Mesenchymal stem cell (in vitro differentiated cells and primary cell): ENCODE measurements at regions not wholly inside any gene's neighbourhood (a gene's known extent, or its start where the extent isn't known, plus 50 kb on each side); places are given as distances from the start of the nearest gene placed in this dataset.

Source experiments
- DNase-seq: peaks from one replicate; pipeline ENCODE4 v3.0.0-alpha.2; 2013
- H2AFZ ChIP-seq: one replicate; pipeline ENCODE4 v1.6.1; 2013; ENCODE audit warnings: low read depth, mild to moderate bottlenecking, control low read depth, inconsistent platforms, low read length, moderate library complexity
- H2AK5ac ChIP-seq: 2 replicates; pipeline ENCODE4 v1.6.1; 2013; ENCODE audit warnings: low read length, moderate library complexity, mild to moderate bottlenecking, inconsistent platforms; ENCODE audit not compliant: severe bottlenecking
- H2BK120ac ChIP-seq: one replicate; pipeline ENCODE4 v1.6.1; 2013; ENCODE audit warnings: low read depth, mild to moderate bottlenecking, inconsistent platforms, low read length, moderate library complexity
- H2BK12ac ChIP-seq, 2 experiments: one replicate each; pipeline ENCODE4 v1.6.1; 2013; ENCODE audit warnings: inconsistent platforms in 2 of 2, low read length in 2 of 2, mild to moderate bottlenecking in 2 of 2, moderate library complexity in 2 of 2, control low read depth in 1 of 2
- H2BK15ac ChIP-seq: one replicate; pipeline ENCODE4 v1.6.1; 2013; ENCODE audit warnings: mild to moderate bottlenecking, low read depth, inconsistent platforms; ENCODE audit not compliant: poor library complexity, severe bottlenecking
- H2BK5ac ChIP-seq: 2 replicates; pipeline ENCODE4 v1.6.1; 2013; ENCODE audit warnings: low read depth, mild to moderate bottlenecking, low read length, control low read depth, inconsistent platforms; ENCODE audit not compliant: poor library complexity, severe bottlenecking
- H3K14ac ChIP-seq, 2 experiments: one replicate each; pipeline ENCODE4 v1.6.1; 2013; ENCODE audit warnings: inconsistent platforms in 2 of 2, low read length in 2 of 2, control low read depth in 1 of 2, mild to moderate bottlenecking in 1 of 2, moderate library complexity in 1 of 2
- H3K18ac ChIP-seq, 2 experiments: one replicate each; pipeline ENCODE4 v1.6.1; 2013; ENCODE audit warnings: inconsistent platforms in 2 of 2, low read length in 2 of 2, control low read depth in 1 of 2, low read depth in 1 of 2, mild to moderate bottlenecking in 1 of 2
- H3K23ac ChIP-seq, 2 experiments: one replicate each; pipeline ENCODE4 v1.6.1; 2013; ENCODE audit warnings: inconsistent platforms in 2 of 2, low read length in 2 of 2, mild to moderate bottlenecking in 2 of 2, moderate library complexity in 2 of 2, control low read depth in 1 of 2
- H3K27ac ChIP-seq: 2 replicates; pipeline ENCODE4 v1.5.1; 2013; ENCODE audit warnings: mild to moderate bottlenecking, moderate library complexity, low read length, control low read depth, inconsistent platforms; ENCODE audit not compliant: poor library complexity, severe bottlenecking
- H3K27me3 ChIP-seq, 2 experiments: 2 replicates each; pipeline versions ENCODE4 v1.6.1 to v1.7.0; 2013; ENCODE audit warnings: low read length in 2 of 2, mild to moderate bottlenecking in 2 of 2, moderate library complexity in 2 of 2, control low read depth in 1 of 2, inconsistent platforms in 1 of 2; ENCODE audit not compliant: control insufficient read depth in 1 of 2, insufficient read depth in 1 of 2
- H3K36me3 ChIP-seq, 2 experiments: 2 replicates each; pipeline versions ENCODE4 v1.6.1 to v1.7.0; 2013; ENCODE audit warnings: low read length in 2 of 2, control low read depth in 1 of 2, inconsistent platforms in 1 of 2, low read depth in 1 of 2, mild to moderate bottlenecking in 1 of 2; ENCODE audit not compliant: insufficient read depth in 2 of 2, control insufficient read depth in 1 of 2
- H3K4ac ChIP-seq, 2 experiments: one replicate each; pipeline ENCODE4 v1.6.1; 2013; ENCODE audit warnings: inconsistent platforms in 2 of 2, low read length in 2 of 2, mild to moderate bottlenecking in 2 of 2, moderate library complexity in 2 of 2, control low read depth in 1 of 2, low read depth in 1 of 2
- H3K4me1 ChIP-seq: 2 replicates; pipeline ENCODE4 v1.6.1; 2013; ENCODE audit warnings: low read depth, low read length, control low read depth; ENCODE audit not compliant: control insufficient read depth, insufficient read depth
- H3K4me2 ChIP-seq: 2 replicates; pipeline ENCODE4 v1.6.1; 2013; ENCODE audit warnings: low read length, mild to moderate bottlenecking, inconsistent platforms; ENCODE audit not compliant: poor library complexity, severe bottlenecking
- H3K4me3 ChIP-seq, 2 experiments: 2 replicates each; pipeline versions ENCODE4 v1.5.1 to v1.7.0; 2013; ENCODE audit warnings: low read length in 2 of 2, mild to moderate bottlenecking in 2 of 2, control low read depth in 1 of 2, low read depth in 1 of 2; ENCODE audit not compliant: insufficient read depth in 1 of 2
- H3K79me1 ChIP-seq: replicated peaks from 2 replicates; pipeline ENCODE4 v1.6.1; 2013; ENCODE audit warnings: mild to moderate bottlenecking, control low read depth, low read length, inconsistent platforms; ENCODE audit not compliant: poor library complexity, severe bottlenecking
- H3K9ac ChIP-seq: 2 replicates; pipeline ENCODE4 v1.7.0; 2013; ENCODE audit warnings: mild to moderate bottlenecking, low read length, moderate library complexity
- H3K9me3 ChIP-seq: 2 replicates; pipeline ENCODE4 v1.7.0; 2013; ENCODE audit warnings: mild to moderate bottlenecking, low read length; ENCODE audit not compliant: control insufficient read depth
- H4K8ac ChIP-seq: one replicate; pipeline ENCODE4 v1.6.1; 2013; ENCODE audit warnings: inconsistent platforms, mild to moderate bottlenecking, low read length, moderate library complexity
- H4K91ac ChIP-seq: one replicate; pipeline ENCODE4 v1.6.1; 2013; ENCODE audit warnings: mild to moderate bottlenecking, low read length, inconsistent platforms
- WGBS: methylation state at CpG from one replicate; pipeline ENCODE4 v1.1.7; 2013; ENCODE audit warnings: mixed read lengths; 5-methylcytosine and 5-hydroxymethylcytosine counted together

- Histone ChIP-seq H4K91ac (no peak overlapping the region), H2AFZ (no peak overlapping the region), H2BK120ac (no peak overlapping the region), H3K4me3 (no peak overlapping the region), H2BK12ac (no peak overlapping the region), H3K18ac (no peak overlapping the region), H3K9ac (no peak overlapping the region), H2BK5ac (no peak overlapping the region), H3K14ac (no peak overlapping the region), H3K4me2 (no peak overlapping the region), H3K23ac (no peak overlapping the region), H4K8ac (no peak overlapping the region), H2AK5ac (no peak overlapping the region), H3K27me3 (no peaks in the 10 kb centered on the region), H3K9me3 (no peaks in the 10 kb centered on the region), H3K4ac (no peak overlapping the region), H3K4me1 (peaks cover 5% of the 10 kb centered on the region), H2BK15ac (no peak overlapping the region), H3K27ac (no peak overlapping the region), H3K79me1 (peaks cover 22% of the 10 kb centered on the region), H3K36me3 (no peaks in the 10 kb centered on the region)
- DNase-seq, result no peak
- no CpG with 5 or more reads among the region's 2 CpGs for WGBS
These were observed 800.9 kb downstream of the USP25 start for GRCh38 chr21:16530656-16531055.

GRCh38 chr21:16532840-16533239 lies 803.1 kb downstream of the USP25 start:
- Histone ChIP-seq H3K27ac (no peak overlapping the region), H2BK5ac (no peak overlapping the region), H3K9me3 (no peaks in the 10 kb centered on the region), H3K27me3 (no peaks in the 10 kb centered on the region), H2AFZ (no peak overlapping the region), H2BK12ac (no peak overlapping the region), H2BK120ac (no peak overlapping the region), H3K79me1 (peaks cover 16% of the 10 kb centered on the region), H2BK15ac (no peak overlapping the region), H3K4ac (no peak overlapping the region), H4K8ac (no peak overlapping the region), H2AK5ac (no peak overlapping the region), H3K14ac (no peak overlapping the region), H3K4me1 (peaks cover 5% of the 10 kb centered on the region), H4K91ac (no peak overlapping the region), H3K4me2 (no peak overlapping the region), H3K4me3 (peak overlapping the region in 1 of 2 experiments; percentile 80), H3K23ac (no peak overlapping the region), H3K18ac (no peak overlapping the region), H3K36me3 (no peaks in the 10 kb centered on the region), H3K9ac (peak overlapping the region; percentile 97)
- whole genome bisulfite sequencing, result 95% methylated on average over 4 of the region's 4 CpGs
- DNase-seq, result no peak

GRCh38 chr21:16533692-16534407 lies 804.1 kb downstream of the USP25 start:
- H3K79me1 ChIP-seq, result peaks cover 13% of the 10 kb centered on the region
- H3K23ac ChIP-seq, result no peak overlapping the region
- H3K4me3 ChIP-seq, result peak overlapping the region in 1 of 2 experiments; percentile 80
- no peak overlapping the region for H2BK15ac ChIP-seq
- no peak overlapping the region for H2AFZ ChIP-seq
- no peak overlapping the region for H3K4ac ChIP-seq
- no peak for DNase-seq
- no peak overlapping the region for H3K18ac ChIP-seq
- no peak overlapping the region for H4K8ac ChIP-seq
- no peaks in the 10 kb centered on the region for H3K27me3 ChIP-seq
- no peak overlapping the region for H2BK120ac ChIP-seq
- H2AK5ac ChIP-seq, result no peak overlapping the region
- no peak overlapping the region for H3K14ac ChIP-seq
- H3K9ac ChIP-seq, result peak overlapping the region; percentile 97
- no peak overlapping the region for H4K91ac ChIP-seq
- no peaks in the 10 kb centered on the region for H3K9me3 ChIP-seq
- no peak overlapping the region for H2BK5ac ChIP-seq
- no peak overlapping the region for H3K27ac ChIP-seq
- H3K4me2 ChIP-seq, result no peak overlapping the region
- no peak overlapping the region for H2BK12ac ChIP-seq
- no peaks in the 10 kb centered on the region for H3K36me3 ChIP-seq
- H3K4me1 ChIP-seq, result peaks cover 5% of the 10 kb centered on the region
- WGBS, result 69% methylated on average over 9 of the region's 9 CpGs

- H3K4ac ChIP-seq, result no peak overlapping the region
- H3K27ac ChIP-seq, result no peak overlapping the region
- no peak overlapping the region for H2AK5ac ChIP-seq
- no peak overlapping the region for H4K8ac ChIP-seq
- peak overlapping the region; percentile 39 for H4K91ac ChIP-seq
- H3K4me1 ChIP-seq, result peaks cover 5% of the 10 kb centered on the region
- no peaks in the 10 kb centered on the region for H3K27me3 ChIP-seq
- H3K36me3 ChIP-seq, result peaks cover 0 to under 1% of the 10 kb centered on the region in 2 experiments
- no peak overlapping the region for H2AFZ ChIP-seq
- H3K4me3 ChIP-seq, result peak overlapping the region in 1 of 2 experiments; percentile 80
- no peak overlapping the region for H2BK5ac ChIP-seq
- H3K18ac ChIP-seq, result no peak overlapping the region
- H3K23ac ChIP-seq, result no peak overlapping the region
- H3K14ac ChIP-seq, result peak overlapping the region in 1 of 2 experiments; percentile 41
- H3K4me2 ChIP-seq, result no peak overlapping the region
- no peak overlapping the region for H2BK15ac ChIP-seq
- H3K9ac ChIP-seq, result peak overlapping the region; percentile 97
- H3K79me1 ChIP-seq, result peaks cover 13% of the 10 kb centered on the region
- no peak for DNase-seq
- 80% methylated on average over 10 of the region's 11 CpGs for WGBS
- H2BK12ac ChIP-seq, result no peak overlapping the region
- no peak overlapping the region for H2BK120ac ChIP-seq
- no peaks in the 10 kb centered on the region for H3K9me3 ChIP-seq
These were observed 804.8 kb downstream of the USP25 start for GRCh38 chr21:16534408-16535101.
